ENCODE measurements at regions not wholly inside any gene's neighbourhood (a gene's known extent, or its start where the extent isn't known, plus 50 kb on each side); places are given as distances from the start of the nearest gene placed in this dataset.

- no peak for TF ChIP-seq NFE2L1 (CRISPR knock-in tag; IDR thresholded peaks at IDR 0.05)
- TF ChIP-seq PRDM15 (CRISPR knock-in tag; IDR thresholded peaks at IDR 0.05) = no peak
Observed at GRCh38 chr1:99579691-99580172, 66.2 kb upstream of the PALMD start (continued).

GRCh38 chr1:99580451-99580850 is 65.5 kb upstream of the PALMD start:
- Mint-ChIP-seq H3K4me3 (no peak overlapping the region), H3K36me3 (no peaks in the 10 kb centered on the region), H3K27me3 (ENCODE audit: low read depth) (no peaks in the 10 kb centered on the region), H3K27ac (no peak overlapping the region), H3K9me3 (peaks cover 4% of the 10 kb centered on the region; the same call in 1 of the 2 replicates), H3K4me1 (peaks cover 10% of the 10 kb centered on the region)
- POLR2A ChIA-PET = no interaction called here
- DNase-seq (ENCODE audit: low spot score) (no peak), ATAC-seq (no peak; the same call in 1 of the 2 replicates)
- CTCF ChIA-PET = no interaction called here
- no peak for TF ChIP-seq ZNF263 (CRISPR knock-in tag; IDR thresholded peaks at IDR 0.05; ENCODE audit: low read depth)
- no peak for TF ChIP-seq EMX1 (CRISPR knock-in tag; IDR thresholded peaks at IDR 0.05)
- no peak for TF ChIP-seq HMGA2 (CRISPR knock-in tag; IDR thresholded peaks at IDR 0.05)
- TF ChIP-seq NFYB (CRISPR knock-in tag; conservative IDR thresholded peaks at IDR 0.05; ENCODE audit: low read depth) = no peak

- TF ChIP-seq ATF1 (CRISPR knock-in tag; IDR thresholded peaks at IDR 0.05) (no peak), SP1 (CRISPR knock-in tag; conservative IDR thresholded peaks at IDR 0.05) (no peak), MYBL2 (CRISPR knock-in tag; IDR thresholded peaks at IDR 0.05) (no peak), TCF7 (CRISPR knock-in tag; IDR thresholded peaks at IDR 0.05; ENCODE audit: low read depth) (no peak), NR1H2 (CRISPR knock-in tag; IDR thresholded peaks at IDR 0.05) (no peak), E2F5 (CRISPR knock-in tag; IDR thresholded peaks at IDR 0.05) (no peak), TEAD4 (CRISPR knock-in tag; IDR thresholded peaks at IDR 0.05) (no peak), MLX (CRISPR knock-in tag; IDR thresholded peaks at IDR 0.05) (no peak), ZNF425 (CRISPR knock-in tag; conservative IDR thresholded peaks at IDR 0.05) (no peak)
- CTCF ChIA-PET = no interaction called here
- Mint-ChIP-seq H3K27ac (no peak overlapping the region), H3K4me3 (no peak overlapping the region), H3K4me1 (peaks cover 5% of the 10 kb centered on the region), H3K36me3 (no peaks in the 10 kb centered on the region), H3K27me3 (ENCODE audit: low read depth) (no peaks in the 10 kb centered on the region), H3K9me3 (peaks cover 4% of the 10 kb centered on the region; the same call in 1 of the 2 replicates)
- no peak for ATAC-seq
- POLR2A ChIA-PET = no interaction called here
- no peak for DNase-seq (ENCODE audit: low spot score)
Observed at GRCh38 chr1:99587008-99587407, 58.9 kb upstream of the PALMD start.

Data from WTC11 (cell line).